WTC11 (cell line): ENCODE measurements at regions not wholly inside any gene's neighbourhood (a gene's known extent, or its start where the extent isn't known, plus 50 kb on each side); places are given as distances from the start of the nearest gene placed in this dataset.

Experiments
- ATAC-seq: fragments of 200-7000 bp; cut with Tn5 transposase; 2 replicates; pipeline ENCODE4 v1.10.0; 2021; ENCODE audit warnings: mild to moderate bottlenecking, moderate library complexity
- CTCF ChIA-PET: fragments of 300-600 bp; sonication (Branson Sonifier 250); formaldehyde crosslinking; loops from one replicate; lab custom pipeline; 2021; ENCODE audit warnings: antibody characterized with exemption; lab: Charles Lee
- POLR2A ChIA-PET: fragments of 350-600 bp; sonication (Branson Sonifier 250); formaldehyde crosslinking; loops from one replicate; lab custom pipeline; 2021; ENCODE audit warnings: antibody characterized with exemption; lab: Charles Lee
- DNase-seq: peaks from one replicate; pipeline ENCODE4 v3.0.0; 2021; ENCODE audit warnings: low spot score
- H3K27ac Mint-ChIP-seq: 2 replicates; pipeline ENCODE4 v1.8.0; 2021; ENCODE audit warnings: mixed read lengths
- H3K27me3 Mint-ChIP-seq: 2 replicates; pipeline ENCODE4 v1.8.0; 2021; ENCODE audit warnings: low read depth, mild to moderate bottlenecking, moderate library complexity, mixed read lengths
- H3K36me3 Mint-ChIP-seq: 2 replicates; pipeline ENCODE4 v1.8.0; 2021; ENCODE audit warnings: mixed read lengths
- H3K4me1 Mint-ChIP-seq: 2 replicates; pipeline ENCODE4 v1.8.0; 2022; ENCODE audit warnings: mixed read lengths
- H3K4me3 Mint-ChIP-seq: 2 replicates; pipeline ENCODE4 v1.8.0; 2021; ENCODE audit warnings: mild to moderate bottlenecking, moderate library complexity, mixed read lengths
- H3K9me3 Mint-ChIP-seq: 2 replicates; pipeline ENCODE4 v1.8.0; 2021; ENCODE audit warnings: mixed read lengths
- ELF4 ChIP-seq: sonication (generic); formaldehyde crosslinking; IDR thresholded peaks from 2 replicates; pipeline ENCODE4 v1.8.1; 2022; ENCODE audit warnings: low read depth, mild to moderate bottlenecking, moderate library complexity, missing genetic modification reagents
- ESRRA ChIP-seq: sonication (generic); formaldehyde crosslinking; IDR thresholded peaks from 2 replicates; pipeline ENCODE4 v1.8.1; 2022; ENCODE audit warnings: mild to moderate bottlenecking, missing genetic modification reagents, borderline replicate concordance
- FOXJ3 ChIP-seq: sonication (generic); formaldehyde crosslinking; IDR thresholded peaks from 2 replicates; pipeline ENCODE4 v1.9.0; 2021; ENCODE audit warnings: missing genetic modification reagents, mild to moderate bottlenecking, borderline replicate concordance
- FOXK1 ChIP-seq: sonication (generic); formaldehyde crosslinking; IDR thresholded peaks from 2 replicates; pipeline ENCODE4 v1.8.0; 2022; ENCODE audit warnings: mild to moderate bottlenecking, moderate library complexity, missing genetic modification reagents
- FOXP1 ChIP-seq: sonication (generic); formaldehyde crosslinking; IDR thresholded peaks from 2 replicates; pipeline ENCODE4 v1.8.0; 2022; ENCODE audit warnings: missing genetic modification reagents, mild to moderate bottlenecking, moderate library complexity, borderline replicate concordance
- GTF2I ChIP-seq: fragments of 250-450 bp; sonication (Bioruptor Pico); conservative IDR thresholded peaks from 2 replicates; pipeline ENCODE4 v1.4.0; 2021; ENCODE audit warnings: mild to moderate bottlenecking
- MXD4 ChIP-seq: fragments of 250-450 bp; sonication (Bioruptor Pico); IDR thresholded peaks from 2 replicates; pipeline ENCODE4 v1.8.0; 2021; ENCODE audit warnings: mild to moderate bottlenecking, moderate library complexity, borderline replicate concordance
- MYBL2 ChIP-seq: sonication (generic); formaldehyde crosslinking; IDR thresholded peaks from 2 replicates; pipeline ENCODE4 v1.8.1; 2023; ENCODE audit warnings: mild to moderate bottlenecking, moderate library complexity, missing genetic modification reagents
- NFYB ChIP-seq: sonication (generic); formaldehyde crosslinking; conservative IDR thresholded peaks from 2 replicates; pipeline ENCODE4 v1.8.0; 2022; ENCODE audit warnings: low read depth, missing genetic modification reagents
- NR2C2 ChIP-seq: sonication (generic); formaldehyde crosslinking; IDR thresholded peaks from 2 replicates; pipeline ENCODE4 v1.8.0; 2022; ENCODE audit warnings: mild to moderate bottlenecking, missing genetic modification reagents
- RELA ChIP-seq: sonication (generic); formaldehyde crosslinking; IDR thresholded peaks from 2 replicates; pipeline ENCODE4 v1.8.1; 2022; ENCODE audit warnings: missing genetic modification reagents, mild to moderate bottlenecking, borderline replicate concordance
- TEAD1 ChIP-seq: sonication (generic); formaldehyde crosslinking; IDR thresholded peaks from 2 replicates; pipeline ENCODE4 v1.8.0; 2022; ENCODE audit warnings: mild to moderate bottlenecking, missing genetic modification reagents
- ZNF138 ChIP-seq: sonication (generic); formaldehyde crosslinking; conservative IDR thresholded peaks from 2 replicates; pipeline ENCODE4 v1.8.1; 2022; ENCODE audit warnings: mild to moderate bottlenecking, moderate library complexity, missing genetic modification reagents
- ZNF317 ChIP-seq: sonication (generic); formaldehyde crosslinking; IDR thresholded peaks from 2 replicates; pipeline ENCODE4 v1.8.1; 2023; ENCODE audit warnings: low read depth, mild to moderate bottlenecking, moderate library complexity, missing genetic modification reagents, borderline replicate concordance
- ZNF396 ChIP-seq: fragments of 250-450 bp; sonication (Bioruptor Pico); IDR thresholded peaks from 2 replicates; pipeline ENCODE4 v1.8.0; 2021; ENCODE audit warnings: mild to moderate bottlenecking, moderate library complexity, borderline replicate concordance
- TF ChIP-seq, protein P1 (sequence below): sonication (generic); formaldehyde crosslinking; IDR thresholded peaks from 2 replicates; pipeline ENCODE4 v1.8.1; 2023; ENCODE audit warnings: mild to moderate bottlenecking, missing genetic modification reagents, moderate library complexity
- TF ChIP-seq, protein P2 (sequence below): fragments of 250-450 bp; sonication (Bioruptor Pico); IDR thresholded peaks from 2 replicates; pipeline ENCODE4 v1.9.0; 2021; ENCODE audit warnings: mild to moderate bottlenecking
- TF ChIP-seq, protein P3 (sequence below): fragments of 200-600 bp; IDR thresholded peaks from 2 replicates; pipeline ENCODE4 v1.8.0; 2022; ENCODE audit warnings: antibody characterized with exemption
- TF ChIP-seq, protein P4 (sequence below): sonication (generic); formaldehyde crosslinking; IDR thresholded peaks from 2 replicates; pipeline ENCODE4 v1.8.0; 2022; ENCODE audit warnings: mild to moderate bottlenecking, missing genetic modification reagents
- TF ChIP-seq, protein P5 (sequence below): fragments of 250-450 bp; sonication (Bioruptor Pico); IDR thresholded peaks from 2 replicates; pipeline ENCODE4 v1.9.0; 2021; ENCODE audit warnings: moderate library complexity, mild to moderate bottlenecking, inconsistent platforms, borderline replicate concordance

DNA sequence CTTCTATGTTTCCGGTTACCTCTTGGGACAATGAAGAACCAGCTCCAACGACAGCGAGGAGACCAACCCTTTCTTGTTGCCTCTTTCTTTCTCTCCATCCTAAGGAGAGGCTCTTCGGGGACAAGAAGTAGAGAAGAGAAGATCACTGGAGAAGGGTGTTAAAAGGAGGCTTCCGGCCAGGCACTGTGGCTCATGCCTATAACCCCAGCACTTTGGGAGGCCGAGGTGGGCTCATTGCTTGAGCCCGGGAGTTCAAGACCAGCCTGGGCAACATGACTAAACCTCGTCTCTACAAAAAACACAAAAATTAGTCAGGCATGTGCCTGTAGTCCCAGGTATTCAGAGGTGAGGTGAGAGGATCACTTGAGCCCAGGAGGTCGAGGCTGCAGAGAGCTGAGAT is 90.8 kb upstream of the TNFAIP3 start:
- no peaks in the 10 kb centered on the region for H3K36me3 Mint-ChIP-seq
- TF ChIP-seq, protein P1, sequence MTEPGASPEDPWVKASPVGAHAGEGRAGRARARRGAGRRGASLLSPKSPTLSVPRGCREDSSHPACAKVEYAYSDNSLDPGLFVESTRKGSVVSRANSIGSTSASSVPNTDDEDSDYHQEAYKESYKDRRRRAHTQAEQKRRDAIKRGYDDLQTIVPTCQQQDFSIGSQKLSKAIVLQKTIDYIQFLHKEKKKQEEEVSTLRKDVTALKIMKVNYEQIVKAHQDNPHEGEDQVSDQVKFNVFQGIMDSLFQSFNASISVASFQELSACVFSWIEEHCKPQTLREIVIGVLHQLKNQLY = no peak
- no peak for TF ChIP-seq MXD4
- no peak for TF ChIP-seq NFYB (CRISPR knock-in tag)
- no peak for TF ChIP-seq RELA (CRISPR knock-in tag)
- TF ChIP-seq ZNF138 (CRISPR knock-in tag) = no peak
- no peaks in the 10 kb centered on the region for H3K9me3 Mint-ChIP-seq
- H3K4me3 Mint-ChIP-seq = no peak overlapping the region
- H3K27ac Mint-ChIP-seq = no peak overlapping the region
- H3K4me1 Mint-ChIP-seq = no peaks in the 10 kb centered on the region
- DNase-seq (no peak), ATAC-seq (no peak)
- H3K27me3 Mint-ChIP-seq = no peaks in the 10 kb centered on the region
- POLR2A ChIA-PET = no interaction called here
- CTCF ChIA-PET = interaction anchor here (2.1 kb wide), 1 partner anchor 24 kb away, joined by 5 read pairs; no protein-coding TSS in a partner anchor

DNA sequence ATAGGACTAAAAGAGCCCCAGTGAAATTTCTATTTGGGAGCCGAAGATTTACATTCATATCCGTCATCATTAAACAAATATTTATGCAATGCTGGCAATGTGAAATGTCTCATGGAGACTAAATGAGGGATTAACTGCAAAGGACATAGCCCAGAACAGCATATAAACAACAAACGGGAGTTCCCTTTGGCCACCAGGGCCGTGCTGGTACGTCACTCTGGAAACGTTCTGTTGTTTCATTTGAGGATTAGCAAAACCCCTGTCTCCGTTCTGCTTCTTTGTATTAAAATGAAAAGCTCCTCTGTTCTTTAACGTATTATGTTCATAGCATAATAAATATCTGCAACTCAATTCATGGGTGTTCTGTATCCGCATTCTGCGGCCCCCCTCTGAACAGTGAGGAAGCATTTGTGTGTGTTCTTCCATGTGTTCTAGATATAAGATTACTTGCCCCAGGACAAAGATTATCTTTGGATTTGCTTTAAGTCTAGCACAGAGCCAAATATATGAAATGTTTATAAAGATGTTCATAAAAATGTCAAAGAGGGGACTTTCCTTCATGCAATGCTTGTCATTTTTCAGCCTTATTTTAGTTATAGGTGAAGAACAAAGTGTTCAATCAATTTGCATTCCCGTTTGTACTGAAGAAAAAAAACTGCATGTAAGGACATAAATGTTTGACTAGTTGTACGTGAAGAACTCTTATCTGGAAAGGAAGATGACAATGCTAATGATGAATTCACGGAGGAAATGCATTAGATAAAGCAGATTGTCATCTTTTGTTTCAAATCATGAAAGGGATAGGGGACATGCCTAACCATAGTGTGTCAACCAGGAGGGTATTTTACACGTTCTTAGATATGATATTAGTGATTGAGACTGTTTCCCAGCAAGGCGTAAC is 90.0 kb upstream of the TNFAIP3 start:
- CTCF ChIA-PET = no interaction called here
- H3K4me3 Mint-ChIP-seq = no peak overlapping the region
- 0 out of 2 replicates have a peak, but pooled peaks cover under 1% of the 10 kb centered on the region for H3K4me1 Mint-ChIP-seq
- POLR2A ChIA-PET = no interaction called here
- no peak for DNase-seq
- no peaks in the 10 kb centered on the region for H3K9me3 Mint-ChIP-seq
- H3K27me3 Mint-ChIP-seq = no peaks in the 10 kb centered on the region
- no peak overlapping the region for H3K27ac Mint-ChIP-seq
- no peaks in the 10 kb centered on the region for H3K36me3 Mint-ChIP-seq
- TF ChIP-seq ESRRA (CRISPR knock-in tag) = no peak
- no peak for TF ChIP-seq FOXK1
- TF ChIP-seq ZNF317 (CRISPR knock-in tag) = no peak
- TF ChIP-seq TEAD1 (CRISPR knock-in tag) = no peak
- TF ChIP-seq, protein P2, sequence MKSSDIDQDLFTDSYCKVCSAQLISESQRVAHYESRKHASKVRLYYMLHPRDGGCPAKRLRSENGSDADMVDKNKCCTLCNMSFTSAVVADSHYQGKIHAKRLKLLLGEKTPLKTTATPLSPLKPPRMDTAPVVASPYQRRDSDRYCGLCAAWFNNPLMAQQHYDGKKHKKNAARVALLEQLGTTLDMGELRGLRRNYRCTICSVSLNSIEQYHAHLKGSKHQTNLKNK (CRISPR knock-in tag) = no peak
- TF ChIP-seq, protein P3, sequence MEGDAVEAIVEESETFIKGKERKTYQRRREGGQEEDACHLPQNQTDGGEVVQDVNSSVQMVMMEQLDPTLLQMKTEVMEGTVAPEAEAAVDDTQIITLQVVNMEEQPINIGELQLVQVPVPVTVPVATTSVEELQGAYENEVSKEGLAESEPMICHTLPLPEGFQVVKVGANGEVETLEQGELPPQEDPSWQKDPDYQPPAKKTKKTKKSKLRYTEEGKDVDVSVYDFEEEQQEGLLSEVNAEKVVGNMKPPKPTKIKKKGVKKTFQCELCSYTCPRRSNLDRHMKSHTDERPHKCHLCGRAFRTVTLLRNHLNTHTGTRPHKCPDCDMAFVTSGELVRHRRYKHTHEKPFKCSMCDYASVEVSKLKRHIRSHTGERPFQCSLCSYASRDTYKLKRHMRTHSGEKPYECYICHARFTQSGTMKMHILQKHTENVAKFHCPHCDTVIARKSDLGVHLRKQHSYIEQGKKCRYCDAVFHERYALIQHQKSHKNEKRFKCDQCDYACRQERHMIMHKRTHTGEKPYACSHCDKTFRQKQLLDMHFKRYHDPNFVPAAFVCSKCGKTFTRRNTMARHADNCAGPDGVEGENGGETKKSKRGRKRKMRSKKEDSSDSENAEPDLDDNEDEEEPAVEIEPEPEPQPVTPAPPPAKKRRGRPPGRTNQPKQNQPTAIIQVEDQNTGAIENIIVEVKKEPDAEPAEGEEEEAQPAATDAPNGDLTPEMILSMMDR = no peak
- TF ChIP-seq FOXJ3 (CRISPR knock-in tag) = no peak
- TF ChIP-seq NR2C2 = no peak
- TF ChIP-seq, protein P4, sequence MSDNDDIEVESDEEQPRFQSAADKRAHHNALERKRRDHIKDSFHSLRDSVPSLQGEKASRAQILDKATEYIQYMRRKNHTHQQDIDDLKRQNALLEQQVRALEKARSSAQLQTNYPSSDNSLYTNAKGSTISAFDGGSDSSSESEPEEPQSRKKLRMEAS (CRISPR knock-in tag) = no peak
- TF ChIP-seq ZNF396 (CRISPR knock-in tag) = no peak
- TF ChIP-seq, protein P5, sequence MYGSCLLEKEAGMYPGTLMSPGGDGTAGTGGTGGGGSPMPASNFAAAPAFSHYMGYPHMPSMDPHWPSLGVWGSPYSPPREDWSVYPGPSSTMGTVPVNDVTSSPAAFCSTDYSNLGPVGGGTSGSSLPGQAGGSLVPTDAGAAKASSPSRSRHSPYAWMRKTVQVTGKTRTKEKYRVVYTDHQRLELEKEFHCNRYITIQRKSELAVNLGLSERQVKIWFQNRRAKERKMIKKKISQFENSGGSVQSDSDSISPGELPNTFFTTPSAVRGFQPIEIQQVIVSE (CRISPR knock-in tag) = no peak
- no peak for TF ChIP-seq GTF2I (CRISPR knock-in tag)
- TF ChIP-seq FOXP1 (CRISPR knock-in tag) = no peak
- TF ChIP-seq MYBL2 (CRISPR knock-in tag) = no peak
- no peak for TF ChIP-seq ELF4 (CRISPR knock-in tag)
- TF ChIP-seq, all 79 proteins: peak for 0
- no peak for ATAC-seq
